GM12892 (cell line): ENCODE measurements at regions not wholly inside any gene's neighbourhood (a gene's known extent, or its start where the extent isn't known, plus 50 kb on each side); places are given as distances from the start of the nearest gene placed in this dataset.

ENCODE experiments used
- DNase-seq: peaks from one replicate; pipeline ENCODE4 v3.0.0; 2011; ENCODE audit not compliant: insufficient read length
- FAIRE-seq: peaks from 2 replicates; lab custom pipeline; 2011; peaks lifted over from hg19 to GRCh38; lab: Jason Lieb, UNC
- POLR2A ChIP-seq: IDR thresholded peaks from 2 replicates; pipeline ENCODE4 v1.6.1; 2011; ENCODE audit warnings: low read depth, low read length, control low read depth
- POLR2AphosphoS5 ChIP-seq: IDR thresholded peaks from 2 replicates; pipeline ENCODE4 v1.6.1; 2011; ENCODE audit warnings: low read depth, low read length, control low read depth
- TAF1 ChIP-seq: IDR thresholded peaks from 2 replicates; pipeline ENCODE4 v1.6.1; 2011; ENCODE audit warnings: low read depth, mild to moderate bottlenecking, control low read depth, low read length, borderline replicate concordance

- TF ChIP-seq TAF1 (no peak), POLR2A (no peak), POLR2AphosphoS5 (no peak)
- no peak for DNase-seq
- no peak for FAIRE-seq
Measured at GRCh38 chr11:42171046-42171445, 711.6 kb upstream of the LRRC4C start.

GRCh38 chr11:42172441-42172840 is 713.0 kb upstream of the LRRC4C start:
- DNase-seq, result no peak
- FAIRE-seq, result no peak
- TF ChIP-seq POLR2AphosphoS5 (no peak), POLR2A (no peak), TAF1 (no peak)

- FAIRE-seq, result no peak
- no peak for DNase-seq
- TF ChIP-seq POLR2AphosphoS5, result no peak
- TF ChIP-seq TAF1, result no peak
- TF ChIP-seq POLR2A, result no peak
Measured at GRCh38 chr11:42175203-42175602, 715.8 kb upstream of the LRRC4C start.

- DNase-seq, result no peak
- FAIRE-seq, result no peak
- no peak for TF ChIP-seq POLR2A
- TF ChIP-seq POLR2AphosphoS5, result no peak
- no peak for TF ChIP-seq TAF1
Measured at GRCh38 chr11:42179216-42179615, 719.8 kb upstream of the LRRC4C start.

- no peak for DNase-seq
- TF ChIP-seq POLR2A (no peak), POLR2AphosphoS5 (no peak), TAF1 (no peak)
- no peak for FAIRE-seq
Measured at GRCh38 chr11:42195289-42196013, 736.0 kb upstream of the LRRC4C start.

- FAIRE-seq (no peak), DNase-seq (no peak)
- TF ChIP-seq POLR2A, result no peak
- TF ChIP-seq POLR2AphosphoS5, result no peak
- no peak for TF ChIP-seq TAF1
Measured at GRCh38 chr11:42200311-42200710, 740.9 kb upstream of the LRRC4C start.

- FAIRE-seq, result no peak
- no peak for DNase-seq
- no peak for TF ChIP-seq POLR2A
- no peak for TF ChIP-seq POLR2AphosphoS5
- no peak for TF ChIP-seq TAF1
Measured at GRCh38 chr11:42201603-42202148, 742.2 kb upstream of the LRRC4C start.

- FAIRE-seq, result no peak
- TF ChIP-seq TAF1, result no peak
- TF ChIP-seq POLR2AphosphoS5, result no peak
- no peak for TF ChIP-seq POLR2A
Measured at GRCh38 chr11:42205518-42205917, 746.1 kb upstream of the LRRC4C start.

GRCh38 chr11:42225664-42226063 is 766.2 kb upstream of the LRRC4C start:
- FAIRE-seq, result no peak
- TF ChIP-seq TAF1 (no peak), POLR2A (no peak), POLR2AphosphoS5 (no peak)
- no peak for DNase-seq

More at GRCh38 chr11:42205518-42205917, 746.1 kb upstream of the LRRC4C start:
- no peak for DNase-seq

GRCh38 chr11:42232673-42233072 is 773.2 kb upstream of the LRRC4C start:
- TF ChIP-seq POLR2AphosphoS5, result no peak
- TF ChIP-seq POLR2A, result no peak
- TF ChIP-seq TAF1, result no peak
- no peak for FAIRE-seq
- DNase-seq, result no peak

GRCh38 chr11:42234451-42234951 is 775.0 kb upstream of the LRRC4C start:
- no peak for FAIRE-seq
- TF ChIP-seq TAF1 (no peak), POLR2A (no peak), POLR2AphosphoS5 (no peak)
- DNase-seq, result no peak
